Hepatocyte (in vitro differentiated cells): ENCODE measurements at regions not wholly inside any gene's neighbourhood (a gene's known extent, or its start where the extent isn't known, plus 50 kb on each side); places are given as distances from the start of the nearest gene placed in this dataset.
"Not testable (repeated sequence)": the region's sequence is repeated elsewhere in the genome, so short reads cannot be mapped to it uniquely, and the experiment has no call there.

Experiments used
- DNase-seq: peaks from one replicate; pipeline ENCODE4 v3.0.0-alpha.2; 2016; ENCODE audit warnings: low spot score
- H2AFZ ChIP-seq: fragments of 200-600 bp; sonication (generic); 2 replicates; pipeline ENCODE4 v1.6.0; 2016; ENCODE audit warnings: antibody characterized with exemption, mild to moderate bottlenecking
- H3K27ac ChIP-seq: fragments of 200-600 bp; sonication (generic); 2 replicates; pipeline ENCODE4 v1.5.1; 2016; ENCODE audit warnings: mild to moderate bottlenecking
- H3K27me3 ChIP-seq: fragments of 200-600 bp; sonication (generic); 2 replicates; pipeline ENCODE4 v1.6.1; 2016
- H3K36me3 ChIP-seq: fragments of 200-600 bp; sonication (generic); replicated peaks from 2 replicates; pipeline ENCODE4 v1.5.1; 2016; ENCODE audit warnings: low read depth; ENCODE audit not compliant: insufficient read depth
- H3K4me1 ChIP-seq: fragments of 200-600 bp; sonication (generic); 2 replicates; pipeline ENCODE4 v1.5.1; 2016; ENCODE audit warnings: mild to moderate bottlenecking, moderate library complexity; ENCODE audit not compliant: insufficient read depth
- H3K4me2 ChIP-seq: fragments of 200-600 bp; sonication (generic); 2 replicates; pipeline ENCODE4 v1.6.0; 2016
- H3K4me3 ChIP-seq: fragments of 200-600 bp; sonication (generic); 2 replicates; pipeline ENCODE4 v1.5.1; 2016; ENCODE audit warnings: mild to moderate bottlenecking
- H3K79me2 ChIP-seq: fragments of 200-600 bp; sonication (generic); 2 replicates; pipeline ENCODE4 v1.6.0; 2017; ENCODE audit warnings: mild to moderate bottlenecking
- H3K9me2 ChIP-seq: fragments of 200-600 bp; sonication (generic); replicated peaks from 2 replicates; pipeline ENCODE4 v1.6.0; 2017; ENCODE audit warnings: mild to moderate bottlenecking; ENCODE audit not compliant: insufficient read depth
- H3K9me3 ChIP-seq: fragments of 200-600 bp; sonication (generic); 2 replicates; pipeline ENCODE4 v1.5.1; 2016; ENCODE audit warnings: low read depth, mild to moderate bottlenecking
- H4K20me1 ChIP-seq: fragments of 200-600 bp; sonication (generic); 2 replicates; pipeline ENCODE4 v1.6.0; 2016; ENCODE audit warnings: mild to moderate bottlenecking; ENCODE audit not compliant: insufficient read depth, poor library complexity, severe bottlenecking
- EZH2 ChIP-seq: fragments of 200-600 bp; sonication (generic); IDR thresholded peaks from 2 replicates; pipeline ENCODE4 v1.6.1; 2016; ENCODE audit warnings: antibody characterized with exemption, mild to moderate bottlenecking, borderline replicate concordance
- EZH2phosphoT487 ChIP-seq: fragments of 200-600 bp; sonication (generic); IDR thresholded peaks from one replicate; pipeline ENCODE4 v1.6.1; 2018; ENCODE audit warnings: antibody characterized with exemption, mild to moderate bottlenecking, low read depth, moderate library complexity; ENCODE audit not compliant: unreplicated experiment, severe bottlenecking
- WGBS: methylation state at CpG from one replicate; pipeline ENCODE4 v1.1.6; 2016; ENCODE audit warnings: low lambda C conversion rate; ENCODE audit errors: missing lambda C conversion rate; 5-methylcytosine and 5-hydroxymethylcytosine counted together
- TF ChIP-seq, protein P1 (sequence below): fragments of 200-600 bp; sonication (generic); IDR thresholded peaks from 2 replicates; pipeline ENCODE4 v1.5.1; 2016; ENCODE audit warnings: antibody characterized with exemption, mild to moderate bottlenecking; ENCODE audit not compliant: poor library complexity

DNA sequence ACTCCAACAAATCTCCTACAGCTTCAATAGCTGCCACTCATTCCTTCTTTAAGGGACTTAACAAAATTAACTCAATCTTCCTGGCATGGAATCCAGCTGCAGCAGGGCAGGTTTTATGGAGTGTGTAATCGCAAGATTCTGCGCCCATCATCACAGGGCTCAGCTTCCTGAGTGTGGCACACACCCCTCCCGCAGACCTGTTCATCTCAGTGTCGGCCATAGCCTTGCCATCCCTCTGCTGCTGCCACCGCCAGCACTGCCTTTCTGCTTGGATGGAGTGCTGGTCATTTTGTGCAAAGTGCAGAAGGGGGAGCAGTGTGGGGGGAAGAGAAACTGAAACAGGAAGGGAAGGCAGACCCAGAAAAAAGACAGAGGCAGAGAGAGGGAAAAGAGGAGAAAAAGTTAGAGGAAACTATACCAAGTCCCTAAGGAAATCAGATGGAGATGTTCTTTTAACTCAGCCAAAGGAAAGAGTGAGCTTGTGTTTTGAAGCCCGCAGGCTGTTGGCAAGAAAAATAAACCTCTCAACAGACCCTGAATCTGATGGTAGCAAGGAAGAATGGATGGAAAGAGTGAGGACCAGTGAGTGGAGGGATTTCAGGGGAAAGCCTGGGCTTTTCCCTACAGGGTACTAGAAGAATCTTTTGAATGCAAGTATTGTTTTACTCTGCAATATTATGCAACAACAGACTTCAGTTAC lies 324.2 kb downstream of the SEC16B start:
- 89% methylated on average over 6 of the region's 6 CpGs for WGBS
- Histone ChIP-seq H3K9me2 (no peaks in the 10 kb centered on the region), H3K27ac (no peak overlapping the region), H4K20me1 (no peaks in the 10 kb centered on the region), H3K4me3 (no peak overlapping the region), H3K79me2 (no peaks in the 10 kb centered on the region), H3K4me2 (no peak overlapping the region), H3K4me1 (no peaks in the 10 kb centered on the region), H3K9me3 (no peaks in the 10 kb centered on the region), H3K36me3 (no peaks in the 10 kb centered on the region), H2AFZ (no peak overlapping the region), H3K27me3 (no peaks in the 10 kb centered on the region)
- no peak for DNase-seq
- TF ChIP-seq, protein P1, sequence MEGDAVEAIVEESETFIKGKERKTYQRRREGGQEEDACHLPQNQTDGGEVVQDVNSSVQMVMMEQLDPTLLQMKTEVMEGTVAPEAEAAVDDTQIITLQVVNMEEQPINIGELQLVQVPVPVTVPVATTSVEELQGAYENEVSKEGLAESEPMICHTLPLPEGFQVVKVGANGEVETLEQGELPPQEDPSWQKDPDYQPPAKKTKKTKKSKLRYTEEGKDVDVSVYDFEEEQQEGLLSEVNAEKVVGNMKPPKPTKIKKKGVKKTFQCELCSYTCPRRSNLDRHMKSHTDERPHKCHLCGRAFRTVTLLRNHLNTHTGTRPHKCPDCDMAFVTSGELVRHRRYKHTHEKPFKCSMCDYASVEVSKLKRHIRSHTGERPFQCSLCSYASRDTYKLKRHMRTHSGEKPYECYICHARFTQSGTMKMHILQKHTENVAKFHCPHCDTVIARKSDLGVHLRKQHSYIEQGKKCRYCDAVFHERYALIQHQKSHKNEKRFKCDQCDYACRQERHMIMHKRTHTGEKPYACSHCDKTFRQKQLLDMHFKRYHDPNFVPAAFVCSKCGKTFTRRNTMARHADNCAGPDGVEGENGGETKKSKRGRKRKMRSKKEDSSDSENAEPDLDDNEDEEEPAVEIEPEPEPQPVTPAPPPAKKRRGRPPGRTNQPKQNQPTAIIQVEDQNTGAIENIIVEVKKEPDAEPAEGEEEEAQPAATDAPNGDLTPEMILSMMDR = no peak
- TF ChIP-seq EZH2 = no peak
- no peak for TF ChIP-seq EZH2phosphoT487

DNA sequence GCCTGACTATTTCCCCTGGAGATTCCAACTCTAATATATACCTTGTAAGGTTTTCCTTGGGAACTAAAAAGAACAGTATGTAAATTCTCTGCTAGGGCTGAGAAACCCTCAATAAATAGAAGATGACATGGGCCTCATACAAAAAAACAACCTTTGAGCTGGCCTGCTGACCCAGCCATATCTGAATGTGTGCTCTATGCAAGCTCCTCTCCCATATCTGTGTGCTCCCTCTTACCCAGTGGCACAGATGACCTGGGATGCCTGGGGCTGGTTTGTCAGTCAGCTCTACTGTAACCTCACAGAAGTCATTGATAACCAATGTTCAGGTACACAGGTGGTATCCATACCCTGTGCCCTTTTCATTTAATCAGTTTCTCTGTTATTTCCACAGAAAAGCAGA lies 329.2 kb downstream of the SEC16B start:
- H3K4me1 ChIP-seq = no peaks in the 10 kb centered on the region
- DNase-seq = no peak
- H3K79me2 ChIP-seq = no peaks in the 10 kb centered on the region
- H2AFZ ChIP-seq = no peak overlapping the region
- H3K4me3 ChIP-seq = no peak overlapping the region
- no peak overlapping the region for H3K27ac ChIP-seq
- no peaks in the 10 kb centered on the region for H3K36me3 ChIP-seq
- no peaks in the 10 kb centered on the region for H4K20me1 ChIP-seq
- H3K9me3 ChIP-seq = no peaks in the 10 kb centered on the region
- no peak overlapping the region for H3K4me2 ChIP-seq
- TF ChIP-seq EZH2 = no peak
- TF ChIP-seq, protein P1 = no peak
- TF ChIP-seq EZH2phosphoT487 = no peak
- no peaks in the 10 kb centered on the region for H3K9me2 ChIP-seq
- H3K27me3 ChIP-seq = no peaks in the 10 kb centered on the region

GRCh38 chr1:177634151-177634550 lies 335.7 kb downstream of the SEC16B start:
- not testable (repeated sequence) for H4K20me1 ChIP-seq, H3K27me3 ChIP-seq, H3K4me2 ChIP-seq, H2AFZ ChIP-seq, H3K9me3 ChIP-seq, H3K79me2 ChIP-seq, H3K4me1 ChIP-seq, H3K9me2 ChIP-seq, DNase-seq, H3K36me3 ChIP-seq, H3K27ac ChIP-seq, H3K4me3 ChIP-seq
- 37% methylated on average over 13 of the region's 15 CpGs for WGBS

- Histone ChIP-seq H3K4me1 (no peaks in the 10 kb centered on the region), H3K4me2 (no peak overlapping the region), H2AFZ (no peak overlapping the region), H3K79me2 (no peaks in the 10 kb centered on the region), H4K20me1 (no peaks in the 10 kb centered on the region), H3K27ac (no peak overlapping the region), H3K36me3 (no peaks in the 10 kb centered on the region), H3K9me3 (no peaks in the 10 kb centered on the region), H3K9me2 (no peaks in the 10 kb centered on the region), H3K4me3 (no peak overlapping the region), H3K27me3 (no peaks in the 10 kb centered on the region)
- no peak for TF ChIP-seq EZH2phosphoT487
- no peak for TF ChIP-seq EZH2
- TF ChIP-seq, protein P1 = no peak
- DNase-seq = no peak
- WGBS = 80% methylated on average over 4 of the region's 4 CpGs
Observed at GRCh38 chr1:177632923-177633615, 336.8 kb downstream of the SEC16B start.
